ENCODE measurements at regions not wholly inside any gene's neighbourhood (a gene's known extent, or its start where the extent isn't known, plus 50 kb on each side); places are given as distances from the start of the nearest gene placed in this dataset.

- CTCF ChIA-PET, result no interaction called here
- no peak for ATAC-seq (ENCODE audit: low read depth)
Observed at GRCh38 chr12:77362509-77363210, 297.3 kb upstream of the E2F7 start.

More at GRCh38 chr12:77362509-77363210, 297.3 kb upstream of the E2F7 start:
- dilution Hi-C loops (cut with HindIII; ENCODE audit: low sequenced_read_pairs, unreplicated experiment), result no loop called here
- Histone ChIP-seq H3K4me2 (ENCODE audit: low read depth, low read length) (no peak overlapping the region), H3K79me1 (ENCODE audit: low read depth in 1 of 2, low read length in 2 of 2) (no peaks in the 10 kb centered on the region), H2AK5ac (ENCODE audit: low read depth, low read length) (no peak overlapping the region), H3K9me1 (ENCODE audit: insufficient read depth, low read length) (no peaks in the 10 kb centered on the region), H4K91ac (ENCODE audit: insufficient read depth, low read depth, low read length) (no peak overlapping the region), H2BK120ac (ENCODE audit: low read depth, low read length) (no peak overlapping the region), H3K4me3 (ENCODE audit: insufficient read depth, low read depth, low read length) (no peak overlapping the region), H3K9me3 (ENCODE audit: control insufficient read depth, insufficient read depth, low read length) (no peaks in the 10 kb centered on the region), H3K9ac (ENCODE audit: low read depth, low read length) (no peak overlapping the region), H3K27ac (ENCODE audit: insufficient read depth, low read length) (no peak overlapping the region), H3K18ac (ENCODE audit: low read depth, low read length) (no peak overlapping the region), H3K23ac (ENCODE audit: low read depth, low read length) (no peak overlapping the region), H3K36me3 (ENCODE audit: control insufficient read depth, insufficient read depth, low read length) (no peaks in the 10 kb centered on the region), H4K8ac (ENCODE audit: low read depth in 2 of 2, low read length in 2 of 2) (no peak overlapping the region), H3K4ac (ENCODE audit: low read depth, low read length) (no peak overlapping the region), H3K14ac (replicated peaks; ENCODE audit: low read depth, low read length) (no peak overlapping the region), H3K27me3 (ENCODE audit: control insufficient read depth, insufficient read depth, low read length) (no peaks in the 10 kb centered on the region; the same call in 1 of the 2 replicates), H3K56ac (ENCODE audit: extremely low read depth, insufficient read depth, low read length) (no peak overlapping the region), H2AFZ (replicated peaks; ENCODE audit: low read length, poor library complexity) (no peak overlapping the region), H2BK20ac (ENCODE audit: low read depth, low read length) (no peak overlapping the region), H4K20me1 (ENCODE audit: insufficient read depth, low read length) (no peaks in the 10 kb centered on the region), H4K5ac (ENCODE audit: low read depth, low read length) (no peak overlapping the region), H3K4me1 (ENCODE audit: control insufficient read depth, insufficient read depth, low read length) (no peaks in the 10 kb centered on the region), H2AK9ac (replicated peaks; ENCODE audit: low read depth, low read length, poor library complexity) (no peak overlapping the region), H2BK5ac (ENCODE audit: low read depth, low read length, poor library complexity, severe bottlenecking) (no peak overlapping the region), H2BK15ac (ENCODE audit: low read depth, low read length) (no peak overlapping the region)
- TF ChIP-seq RFX5 (IDR thresholded peaks at IDR 0.05; ENCODE audit: low read depth, low read length) (no peak), FOS (IDR thresholded peaks at IDR 0.05; ENCODE audit: low read depth, low read length) (no peak), CEBPB (IDR thresholded peaks at IDR 0.05; ENCODE audit: low read depth, low read length) (no peak), NFE2L2 (IDR thresholded peaks at IDR 0.05; ENCODE audit: low read depth, low read length) (no peak), ELK1 (IDR thresholded peaks at IDR 0.05; ENCODE audit: borderline replicate concordance, low read depth, low read length) (no peak), MAZ (IDR thresholded peaks at IDR 0.05; ENCODE audit: borderline replicate concordance, low read depth, low read length) (no peak), SMC3 (IDR thresholded peaks at IDR 0.05; ENCODE audit: low read depth, low read length) (no peak), MXI1 (IDR thresholded peaks at IDR 0.05; ENCODE audit: borderline replicate concordance, low read depth, low read length) (no peak), RAD21 (IDR thresholded peaks at IDR 0.05; ENCODE audit: low read length) (no peak), CHD1 (IDR thresholded peaks at IDR 0.05; ENCODE audit: low read depth, low read length) (no peak), MAFK (IDR thresholded peaks at IDR 0.05; ENCODE audit: low read depth, low read length) (no peak), POLR2A (IDR thresholded peaks at IDR 0.05; ENCODE audit: low read depth, low read length) (no peak), RCOR1 (IDR thresholded peaks at IDR 0.05; ENCODE audit: insufficient replicate concordance, low read length) (no peak), BHLHE40 (IDR thresholded peaks at IDR 0.05; ENCODE audit: low read depth, low read length) (no peak)
- TF ChIP-seq, protein P1, sequence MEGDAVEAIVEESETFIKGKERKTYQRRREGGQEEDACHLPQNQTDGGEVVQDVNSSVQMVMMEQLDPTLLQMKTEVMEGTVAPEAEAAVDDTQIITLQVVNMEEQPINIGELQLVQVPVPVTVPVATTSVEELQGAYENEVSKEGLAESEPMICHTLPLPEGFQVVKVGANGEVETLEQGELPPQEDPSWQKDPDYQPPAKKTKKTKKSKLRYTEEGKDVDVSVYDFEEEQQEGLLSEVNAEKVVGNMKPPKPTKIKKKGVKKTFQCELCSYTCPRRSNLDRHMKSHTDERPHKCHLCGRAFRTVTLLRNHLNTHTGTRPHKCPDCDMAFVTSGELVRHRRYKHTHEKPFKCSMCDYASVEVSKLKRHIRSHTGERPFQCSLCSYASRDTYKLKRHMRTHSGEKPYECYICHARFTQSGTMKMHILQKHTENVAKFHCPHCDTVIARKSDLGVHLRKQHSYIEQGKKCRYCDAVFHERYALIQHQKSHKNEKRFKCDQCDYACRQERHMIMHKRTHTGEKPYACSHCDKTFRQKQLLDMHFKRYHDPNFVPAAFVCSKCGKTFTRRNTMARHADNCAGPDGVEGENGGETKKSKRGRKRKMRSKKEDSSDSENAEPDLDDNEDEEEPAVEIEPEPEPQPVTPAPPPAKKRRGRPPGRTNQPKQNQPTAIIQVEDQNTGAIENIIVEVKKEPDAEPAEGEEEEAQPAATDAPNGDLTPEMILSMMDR (conservative IDR thresholded peaks at IDR 0.05; ENCODE audit: low read depth, low read length), result no peak
- TF ChIP-seq, protein P2, sequence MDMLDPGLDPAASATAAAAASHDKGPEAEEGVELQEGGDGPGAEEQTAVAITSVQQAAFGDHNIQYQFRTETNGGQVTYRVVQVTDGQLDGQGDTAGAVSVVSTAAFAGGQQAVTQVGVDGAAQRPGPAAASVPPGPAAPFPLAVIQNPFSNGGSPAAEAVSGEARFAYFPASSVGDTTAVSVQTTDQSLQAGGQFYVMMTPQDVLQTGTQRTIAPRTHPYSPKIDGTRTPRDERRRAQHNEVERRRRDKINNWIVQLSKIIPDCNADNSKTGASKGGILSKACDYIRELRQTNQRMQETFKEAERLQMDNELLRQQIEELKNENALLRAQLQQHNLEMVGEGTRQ (IDR thresholded peaks at IDR 0.05; ENCODE audit: low read depth, low read length), result no peak
- no TSS peak for BruUV-seq (replicated peaks)
- in situ Hi-C loops (cut with MboI; ENCODE audit: low sequenced_read_pairs), result no loop called here
- WGBS, 2 experiments (ENCODE audit: extremely low coverage in 2 of 2, insufficient read length in 1 of 2), result 60% methylated on average over 1 of the region's 7 CpGs; no CpG with 5 or more reads in 1 of the 2 experiments
- no peak for DNase-seq
- POLR2A ChIA-PET (ENCODE audit: unreplicated experiment), result no interaction called here
- intact Hi-C loops (cut with micrococcal nuclease), result no loop called here

All from IMR-90 (cell line).